OCI-LY1 (cell line): ENCODE measurements at regions not wholly inside any gene's neighbourhood (a gene's known extent, or its start where the extent isn't known, plus 50 kb on each side); places are given as distances from the start of the nearest gene placed in this dataset.
"Not testable (repeated sequence)": the region's sequence is repeated elsewhere in the genome, so short reads cannot be mapped to it uniquely, and the experiment has no call there.

ENCODE experiments used
- H2AFZ ChIP-seq: fragments of 200-600 bp; sonication (generic), shearing (Covaris generic); 2 replicates; pipeline ENCODE4 v1.6.0; 2014; ENCODE audit warnings: antibody characterized with exemption, mild to moderate bottlenecking, low read length
- H3F3A ChIP-seq: fragments of 200-600 bp; sonication (generic), shearing (Covaris generic); 2 replicates; pipeline ENCODE4 v1.6.0; 2014; ENCODE audit warnings: mild to moderate bottlenecking, antibody characterized with exemption, low read length, moderate library complexity; ENCODE audit not compliant: insufficient read depth
- H3K27ac ChIP-seq: fragments of 200-600 bp; sonication (generic); 2 replicates; pipeline ENCODE4 v1.5.1; 2014; ENCODE audit warnings: low read length, mixed run types, mild to moderate bottlenecking, low read depth; ENCODE audit not compliant: poor library complexity, severe bottlenecking
- H3K27me3 ChIP-seq: fragments of 200-600 bp; sonication (generic); 2 replicates; pipeline ENCODE4 v1.6.0; 2014; ENCODE audit warnings: antibody characterized with exemption, mild to moderate bottlenecking, low read length, moderate library complexity; ENCODE audit not compliant: insufficient read depth
- H3K36me3 ChIP-seq: fragments of 200-600 bp; sonication (generic); 2 replicates; pipeline ENCODE4 v1.6.1; 2014; ENCODE audit warnings: mild to moderate bottlenecking, antibody characterized with exemption, low read length, moderate library complexity, mixed read lengths; ENCODE audit not compliant: insufficient read depth
- H3K4me1 ChIP-seq: fragments of 200-600 bp; sonication (generic); 2 replicates; pipeline ENCODE4 v1.5.1; 2014; ENCODE audit warnings: mild to moderate bottlenecking, low read length, moderate library complexity; ENCODE audit not compliant: insufficient read depth, severe bottlenecking
- H3K4me2 ChIP-seq: fragments of 200-600 bp; sonication (generic), shearing (Covaris generic); 2 replicates; pipeline ENCODE4 v1.6.1; 2014; ENCODE audit warnings: low read length
- H3K4me3 ChIP-seq: fragments of 200-600 bp; sonication (generic); 2 replicates; pipeline ENCODE4 v1.5.1; 2014; ENCODE audit warnings: low read length, low read depth, mild to moderate bottlenecking, mixed read lengths; ENCODE audit not compliant: poor library complexity, severe bottlenecking
- H3K79me2 ChIP-seq: fragments of 200-600 bp; shearing (Covaris generic); 2 replicates; pipeline ENCODE4 v1.6.1; 2016; ENCODE audit warnings: mixed run types, low read length, mixed read lengths; ENCODE audit not compliant: insufficient read depth
- H3K9ac ChIP-seq: fragments of 200-600 bp; sonication (generic), shearing (Covaris generic); 2 replicates; pipeline ENCODE4 v1.6.1; 2014; ENCODE audit warnings: mild to moderate bottlenecking, low read length, mixed read lengths
- H3K9me2 ChIP-seq: fragments of 200-600 bp; sonication (generic), shearing (Covaris generic); 2 replicates; pipeline ENCODE4 v1.6.1; 2014; ENCODE audit warnings: low read depth, mild to moderate bottlenecking, low read length, mixed read lengths
- H3K9me3 ChIP-seq: fragments of 200-600 bp; shearing (Covaris generic); 2 replicates; pipeline ENCODE4 v1.6.1; 2014; ENCODE audit warnings: low read length, mixed read lengths
- H4K20me1 ChIP-seq: fragments of 200-600 bp; sonication (generic), shearing (Covaris generic); 2 replicates; pipeline ENCODE4 v1.6.0; 2016; ENCODE audit warnings: mild to moderate bottlenecking, low read length; ENCODE audit not compliant: insufficient read depth
- CTCF ChIP-seq: fragments of 200-600 bp; sonication (generic), shearing (Covaris generic); IDR thresholded peaks from 2 replicates; pipeline ENCODE4 v1.5.1; 2017; ENCODE audit warnings: mild to moderate bottlenecking, antibody characterized with exemption, low read length, moderate library complexity, mixed read lengths
- EZH2 ChIP-seq: fragments of 200-600 bp; sonication (generic), shearing (Covaris generic); IDR thresholded peaks from 2 replicates; pipeline ENCODE4 v1.8.0; 2017; ENCODE audit warnings: borderline replicate concordance, mixed run types, mild to moderate bottlenecking, antibody characterized with exemption, low read length, moderate library complexity, mixed read lengths

- Histone ChIP-seq H3K27ac (no peak overlapping the region), H3K9me2 (no peaks in the 10 kb centered on the region)
These were observed 69.4 kb upstream of the FBXL17 start for GRCh38 chr5:108451269-108451668.

GRCh38 chr5:108444130-108444529 is 62.2 kb upstream of the FBXL17 start:
- H3K4me1 ChIP-seq, result not testable (repeated sequence)

More at GRCh38 chr5:108451269-108451668, 69.4 kb upstream of the FBXL17 start:
- Histone ChIP-seq H3K36me3 (no peaks in the 10 kb centered on the region), H3K9me3 (peaks cover 6% of the 10 kb centered on the region; the same call in 1 of the 2 replicates), H3K9ac (no peak overlapping the region), H3K27me3 (no peaks in the 10 kb centered on the region), H3K4me3 (no peak overlapping the region), H3K79me2 (no peaks in the 10 kb centered on the region), H4K20me1 (no peaks in the 10 kb centered on the region), H3K4me2 (no peak overlapping the region), H3K4me1 (no peaks in the 10 kb centered on the region), H2AFZ (no peak overlapping the region), H3F3A (no peaks in the 10 kb centered on the region)
- TF ChIP-seq EZH2 (no peak), CTCF (peak; percentile 24; the same call in 1 of the 2 replicates)

GRCh38 chr5:108442063-108442651 is 60.3 kb upstream of the FBXL17 start:
- H3K4me3 ChIP-seq, H3K4me1 ChIP-seq, H3K4me2 ChIP-seq, H2AFZ ChIP-seq, H3K79me2 ChIP-seq, H3K9me3 ChIP-seq, H4K20me1 ChIP-seq, H3K27ac ChIP-seq, H3K9ac ChIP-seq, H3K36me3 ChIP-seq, H3K27me3 ChIP-seq, H3F3A ChIP-seq, H3K9me2 ChIP-seq: not testable (repeated sequence)

More at GRCh38 chr5:108444130-108444529, 62.2 kb upstream of the FBXL17 start:
- not testable (repeated sequence) for H3K4me2 ChIP-seq, H3K36me3 ChIP-seq, H3K9me3 ChIP-seq, H3F3A ChIP-seq, H3K9me2 ChIP-seq, H4K20me1 ChIP-seq, H3K79me2 ChIP-seq, H3K9ac ChIP-seq, H3K4me3 ChIP-seq, H2AFZ ChIP-seq, H3K27ac ChIP-seq, H3K27me3 ChIP-seq

- no peaks in the 10 kb centered on the region for H3K79me2 ChIP-seq
- H3K27me3 ChIP-seq, result no peaks in the 10 kb centered on the region
- H3K9ac ChIP-seq, result no peak overlapping the region
- no peak overlapping the region for H3K4me2 ChIP-seq
- H3K4me1 ChIP-seq, result peaks cover 7% of the 10 kb centered on the region
- H3K36me3 ChIP-seq, result no peaks in the 10 kb centered on the region
- H4K20me1 ChIP-seq, result no peaks in the 10 kb centered on the region
- H3K4me3 ChIP-seq, result no peak overlapping the region
- H3K9me3 ChIP-seq, result no peaks in the 10 kb centered on the region
- TF ChIP-seq EZH2, result no peak
- TF ChIP-seq CTCF, result no peak
- H3K9me2 ChIP-seq, result no peaks in the 10 kb centered on the region
- no peaks in the 10 kb centered on the region for H3F3A ChIP-seq
- no peak overlapping the region for H3K27ac ChIP-seq
- no peak overlapping the region for H2AFZ ChIP-seq
These were observed 55.5 kb upstream of the FBXL17 start for GRCh38 chr5:108437425-108437824.
